Right hindlimb (tissue), 1 donor: ENCODE measurements at regions not wholly inside any gene's neighbourhood (a gene's known extent, or its start where the extent isn't known, plus 50 kb on each side); places are given as distances from the start of the nearest gene placed in this dataset.
A peak's percentile ranks its signal among the peaks of the same experiment; 100 is the strongest.
"Not testable (repeated sequence)": the region's sequence is repeated elsewhere in the genome, so short reads cannot be mapped to it uniquely, and the experiment has no call there.

Source experiments
- DNase-seq: peaks from one replicate; pipeline ENCODE4 v3.0.0-alpha.2; 2018

DNA sequence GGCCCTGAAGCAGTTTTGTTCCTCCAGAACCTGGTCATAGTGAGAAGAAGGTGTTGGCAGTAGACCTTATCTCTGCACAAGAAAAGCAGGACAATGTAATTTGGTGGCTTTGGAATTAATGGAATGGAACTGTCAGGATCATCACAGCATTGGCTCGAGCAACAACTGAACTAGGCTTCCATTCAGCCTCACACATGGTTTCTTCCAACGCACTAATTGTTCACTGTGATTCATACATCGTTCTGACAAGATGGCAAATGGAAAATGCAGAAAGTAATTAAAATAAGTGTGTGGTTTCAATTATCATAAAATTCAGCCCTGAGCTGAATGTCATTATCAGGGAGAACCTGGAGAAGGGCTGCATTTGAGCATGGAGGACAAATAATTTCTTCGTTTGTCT is 80.6 kb downstream of the MFSD1 start:
- no peak for DNase-seq

DNA sequence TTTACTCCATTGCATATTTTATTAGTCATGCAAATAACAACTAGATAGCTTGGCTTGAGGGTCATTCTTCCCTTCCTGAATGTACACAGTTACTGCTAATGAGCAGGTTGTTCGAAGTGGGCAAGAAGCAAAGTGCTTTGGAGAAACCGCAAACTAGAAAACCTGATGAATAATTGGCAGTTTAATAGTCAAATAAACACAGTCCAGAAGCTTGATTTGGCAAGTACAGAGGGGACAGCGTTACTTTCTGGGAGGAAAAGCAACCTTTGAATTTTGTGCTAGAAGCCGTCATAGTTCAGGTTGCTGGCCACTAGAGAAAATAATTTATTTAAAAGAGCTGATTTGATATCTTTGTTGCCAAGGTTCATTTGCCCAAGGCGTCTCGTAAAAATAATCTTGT is 94.9 kb downstream of the MFSD1 start:
- no peak for DNase-seq

DNA sequence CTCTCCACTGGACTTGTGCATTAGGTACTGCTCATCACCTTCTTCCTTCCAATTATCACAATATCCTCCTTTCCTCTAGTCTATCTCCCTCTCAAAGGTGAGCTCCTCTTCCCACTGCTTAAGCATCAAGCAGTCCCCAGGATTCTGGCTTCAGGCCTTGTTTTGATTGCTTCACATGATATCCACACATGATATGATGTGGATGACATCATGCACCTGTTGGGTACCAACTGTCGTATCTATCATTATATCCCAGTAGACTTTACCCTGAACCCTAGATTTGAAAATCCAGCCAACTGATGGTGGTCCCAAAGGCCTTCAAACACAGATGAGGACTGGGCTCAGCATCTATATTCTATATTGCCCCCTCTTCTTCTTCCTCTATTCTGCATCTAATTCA is 104.9 kb downstream of the MFSD1 start:
- DNase-seq = no peak

DNA sequence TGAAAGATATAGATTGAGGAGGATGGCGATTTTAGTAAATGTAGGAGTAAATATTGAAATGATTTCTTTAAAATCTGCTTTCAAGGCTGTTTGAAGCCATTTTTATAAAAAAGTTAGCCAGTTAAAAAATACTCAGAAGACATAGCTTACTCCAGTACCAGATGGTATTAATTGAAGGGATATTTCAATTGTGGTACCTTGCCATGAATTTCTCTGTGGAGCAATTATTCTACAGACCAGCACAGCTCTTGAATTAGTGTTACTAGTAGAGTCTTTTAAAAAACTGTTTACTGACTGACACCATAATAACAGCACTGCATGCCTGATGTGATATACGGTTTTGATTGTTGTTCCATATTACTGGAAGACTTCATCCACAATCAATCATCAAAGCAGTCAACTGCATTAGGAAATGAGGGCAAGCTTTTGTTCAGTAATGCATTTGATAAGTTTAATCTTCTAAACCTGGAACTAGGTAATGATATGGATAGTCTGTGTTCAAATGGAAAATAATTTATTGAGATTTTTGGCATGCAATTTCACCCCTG is 106.4 kb downstream of the MFSD1 start:
- no peak for DNase-seq

DNA sequence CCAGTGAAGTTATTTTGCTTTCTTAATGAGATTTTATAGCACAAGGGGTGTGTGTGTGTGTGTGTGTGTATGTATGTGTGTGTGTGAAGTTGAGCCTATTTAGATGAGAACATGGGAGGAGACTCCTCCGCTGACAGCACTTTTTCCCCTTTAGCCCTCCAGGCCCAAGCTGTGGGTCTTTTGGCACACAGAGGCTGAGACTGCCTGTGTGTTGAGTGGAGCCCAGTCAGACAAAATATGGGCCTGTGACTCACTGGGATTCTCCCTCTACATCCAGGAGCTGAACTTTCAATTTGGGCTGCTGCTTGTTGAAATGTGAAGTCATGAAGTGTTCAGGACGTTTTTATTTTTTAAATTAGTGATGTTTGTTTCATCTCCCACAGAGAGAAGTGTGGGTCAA is 108.0 kb downstream of the MFSD1 start:
- peak; percentile 33 for DNase-seq

DNA sequence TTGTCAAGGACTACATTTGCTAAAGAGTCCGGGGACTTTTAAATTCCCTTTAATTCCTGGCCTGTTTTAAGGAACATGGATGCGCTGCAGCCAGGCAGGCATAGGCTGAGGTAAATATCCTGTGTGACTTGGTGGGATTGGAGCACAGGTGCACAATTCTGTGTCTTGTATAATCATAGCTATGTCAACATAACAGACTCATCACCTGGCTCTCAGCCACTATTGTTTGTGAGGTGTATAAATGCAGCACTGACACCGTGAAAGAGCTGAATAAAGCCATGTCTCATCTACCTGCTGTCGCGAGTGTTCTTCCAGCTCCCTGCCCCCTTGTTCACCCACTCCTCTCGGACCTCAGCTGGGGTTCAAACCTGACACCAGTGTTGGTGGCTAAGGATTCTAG is 109.7 kb downstream of the MFSD1 start:
- no peak for DNase-seq

DNA sequence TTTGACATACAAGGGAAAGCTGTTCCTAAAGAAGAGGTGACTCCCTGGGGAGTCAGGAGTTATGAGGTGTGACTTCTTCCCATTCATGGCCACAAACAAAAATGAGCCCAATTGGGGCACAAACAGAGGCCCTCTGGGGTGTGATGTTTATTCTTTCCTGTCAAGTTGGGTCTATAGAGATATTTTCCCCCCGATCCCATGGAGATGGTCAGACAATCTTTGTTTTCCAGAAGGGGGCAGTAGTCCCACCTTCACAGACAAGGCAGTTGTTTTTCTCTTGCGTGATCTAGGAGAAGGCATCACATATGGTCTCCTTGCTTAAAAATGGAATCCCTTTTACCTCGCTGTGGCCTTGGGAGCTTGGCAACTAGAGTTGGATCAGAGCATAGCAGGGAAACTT is 110.3 kb downstream of the MFSD1 start:
- no peak for DNase-seq

DNA sequence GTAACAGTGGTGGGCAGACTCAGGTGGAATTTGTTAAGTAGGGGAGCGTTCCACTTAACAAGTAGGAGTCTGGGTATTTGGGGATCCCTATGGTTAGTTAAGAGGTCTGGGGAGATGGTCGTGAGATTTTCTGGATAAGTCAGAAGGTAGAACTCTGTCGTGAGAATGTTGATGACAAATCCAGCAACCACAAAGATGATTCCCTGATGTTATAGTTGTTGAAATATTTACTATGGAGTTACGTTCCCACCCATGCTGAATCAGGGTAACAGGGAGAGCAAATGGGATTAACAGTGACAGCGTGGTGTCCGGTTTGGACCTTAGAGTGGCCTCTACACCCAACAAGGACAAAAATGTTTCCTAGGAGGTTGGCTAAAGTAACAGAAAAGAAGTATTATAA is 110.8 kb downstream of the MFSD1 start:
- DNase-seq = no peak

DNA sequence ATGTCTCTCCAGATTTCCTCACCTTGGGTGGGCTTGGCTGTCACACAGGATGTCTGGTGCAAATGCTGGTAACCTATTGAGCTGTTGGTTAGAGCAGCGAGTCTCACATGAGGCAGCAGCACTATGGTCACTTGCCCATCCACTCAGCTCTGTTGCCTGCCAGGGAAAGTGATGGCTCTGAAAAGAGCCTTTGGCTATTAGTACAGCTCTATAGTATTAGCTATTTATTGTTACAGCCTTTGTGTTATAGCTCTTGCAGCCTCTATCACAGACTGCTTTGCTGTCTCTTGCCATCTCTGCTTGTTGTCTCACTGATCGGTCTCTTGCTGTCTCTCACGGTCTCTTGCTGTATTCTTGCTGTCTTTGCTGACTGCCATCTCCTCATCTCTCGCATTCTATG is 114.3 kb downstream of the MFSD1 start:
- no peak for DNase-seq

DNA sequence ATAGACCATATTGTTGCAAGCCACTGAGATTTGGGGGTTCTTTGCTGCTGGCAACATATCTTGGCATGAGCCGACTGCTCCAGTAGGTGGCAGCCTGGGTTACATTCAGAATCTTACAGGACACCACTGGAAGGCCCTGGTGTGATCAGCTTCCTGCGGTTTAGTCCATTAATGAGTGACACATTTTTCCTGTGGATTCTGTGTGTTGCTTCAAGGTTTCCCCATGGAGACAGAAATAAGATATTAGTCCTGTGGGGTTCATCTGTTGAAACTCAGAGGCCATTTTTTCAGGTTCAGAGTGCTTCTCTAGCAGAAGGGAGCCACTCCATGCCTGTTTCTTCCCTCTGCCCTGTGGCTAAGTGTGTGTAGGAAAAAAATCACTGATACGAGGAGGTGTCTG is 116.2 kb downstream of the MFSD1 start:
- peak; percentile 30 for DNase-seq

DNA sequence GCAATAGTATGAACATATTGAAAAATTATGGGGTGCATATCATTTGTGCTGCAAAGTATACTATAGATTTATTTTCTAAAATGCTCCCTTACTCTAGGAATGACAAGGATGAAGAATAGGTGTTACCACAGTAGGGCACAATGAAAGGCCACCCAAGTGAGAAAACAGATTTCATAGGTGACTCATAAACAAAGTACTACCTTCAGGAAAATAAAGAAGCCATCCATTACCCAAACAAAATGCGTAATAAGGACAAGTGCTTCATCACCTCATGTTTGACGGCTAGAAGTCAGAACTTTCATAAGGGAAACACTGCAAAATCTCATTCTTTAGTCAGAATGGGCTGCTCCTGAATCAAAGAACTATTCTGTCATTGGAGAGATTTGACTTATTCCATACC is 116.6 kb downstream of the MFSD1 start:
- DNase-seq = no peak

DNA sequence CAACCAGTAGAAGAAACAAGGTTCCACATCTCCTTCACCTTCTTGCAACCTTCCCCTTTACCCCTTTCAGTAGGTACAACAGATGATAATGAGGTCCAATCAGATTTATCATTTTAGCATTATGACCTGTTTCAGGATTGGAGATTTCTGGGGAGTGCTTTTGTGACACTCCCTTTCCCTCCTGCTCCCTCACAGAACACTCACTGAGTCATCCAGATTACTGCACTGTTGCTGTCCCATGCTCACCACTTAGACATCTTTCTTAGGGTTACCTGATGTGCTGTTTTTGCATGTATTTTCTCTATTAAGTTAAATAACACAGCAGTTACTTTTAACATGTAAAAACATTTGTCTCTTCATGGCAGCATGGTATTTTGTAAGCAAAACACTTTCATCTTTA is 118.5 kb downstream of the MFSD1 start:
- no peak for DNase-seq

DNA sequence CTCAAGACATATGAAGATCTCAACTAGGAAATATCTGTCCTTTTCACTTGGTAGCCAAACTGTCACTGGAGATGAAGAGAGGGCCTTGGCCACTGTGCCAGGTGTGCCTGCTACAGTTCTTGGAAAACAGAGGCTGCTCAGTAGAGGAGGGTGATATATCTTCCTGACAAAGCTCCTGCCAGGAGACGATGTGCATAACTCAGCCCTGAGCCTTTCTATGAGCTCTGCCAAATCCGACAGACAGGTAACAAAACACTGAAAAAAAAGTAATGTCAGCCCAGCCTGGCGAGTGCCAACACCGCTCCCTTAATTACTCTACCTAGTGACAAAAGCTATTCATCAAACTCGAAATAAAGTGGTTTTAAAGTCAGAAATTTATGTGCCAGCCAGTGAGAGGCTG is 123.2 kb downstream of the MFSD1 start:
- DNase-seq = no peak

DNA sequence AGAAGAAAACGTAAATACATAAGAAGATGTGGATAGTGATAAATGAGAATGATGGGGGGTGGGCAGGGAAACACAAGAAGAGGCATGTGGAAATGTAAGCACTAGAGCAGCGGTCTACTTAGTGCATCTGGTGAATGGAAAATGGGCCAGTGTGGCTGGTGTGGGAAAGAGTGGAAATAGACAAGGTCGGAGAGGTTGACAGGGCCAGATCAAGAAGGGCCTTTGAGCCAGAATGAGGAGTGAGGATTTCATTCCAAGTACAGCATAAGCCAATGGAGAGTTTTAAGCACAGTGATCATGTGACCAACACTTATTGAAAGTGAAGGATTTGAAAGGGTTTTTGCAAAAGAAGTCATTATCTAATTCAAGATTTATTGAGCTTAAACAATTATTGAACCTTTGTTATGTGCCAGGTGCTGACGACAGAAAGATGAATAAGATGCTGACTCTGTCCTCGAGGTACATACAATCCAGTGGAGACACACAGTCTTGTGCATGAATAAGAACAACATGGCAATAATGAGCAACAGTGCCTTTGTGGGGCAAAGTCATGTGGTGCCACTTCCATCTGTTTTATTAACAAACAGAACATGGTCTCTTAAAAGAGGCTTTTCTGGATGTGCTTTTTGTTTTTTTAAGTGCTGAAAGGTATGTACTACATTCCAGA is 124.1 kb downstream of the MFSD1 start:
- no peak for DNase-seq

DNA sequence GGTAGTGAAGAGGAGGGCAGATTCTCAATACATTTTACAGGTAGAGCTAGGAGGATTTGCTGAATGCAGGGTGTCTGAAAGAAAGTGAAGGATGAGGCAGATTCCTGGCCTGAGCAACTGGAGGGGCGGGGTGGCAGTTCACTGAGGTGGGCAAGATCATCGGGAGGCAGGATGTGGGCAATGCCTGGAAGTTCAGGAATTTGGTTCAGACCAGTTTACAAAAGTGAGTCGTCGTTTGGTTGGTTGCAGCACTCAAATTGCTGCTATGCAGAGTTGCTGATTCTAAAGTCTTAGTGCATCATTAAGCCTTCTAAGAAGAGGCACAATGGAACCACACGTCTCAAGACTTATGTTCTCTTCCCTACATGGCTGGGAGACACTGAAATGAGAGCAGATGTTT is 134.0 kb downstream of the MFSD1 start:
- no peak for DNase-seq

DNA sequence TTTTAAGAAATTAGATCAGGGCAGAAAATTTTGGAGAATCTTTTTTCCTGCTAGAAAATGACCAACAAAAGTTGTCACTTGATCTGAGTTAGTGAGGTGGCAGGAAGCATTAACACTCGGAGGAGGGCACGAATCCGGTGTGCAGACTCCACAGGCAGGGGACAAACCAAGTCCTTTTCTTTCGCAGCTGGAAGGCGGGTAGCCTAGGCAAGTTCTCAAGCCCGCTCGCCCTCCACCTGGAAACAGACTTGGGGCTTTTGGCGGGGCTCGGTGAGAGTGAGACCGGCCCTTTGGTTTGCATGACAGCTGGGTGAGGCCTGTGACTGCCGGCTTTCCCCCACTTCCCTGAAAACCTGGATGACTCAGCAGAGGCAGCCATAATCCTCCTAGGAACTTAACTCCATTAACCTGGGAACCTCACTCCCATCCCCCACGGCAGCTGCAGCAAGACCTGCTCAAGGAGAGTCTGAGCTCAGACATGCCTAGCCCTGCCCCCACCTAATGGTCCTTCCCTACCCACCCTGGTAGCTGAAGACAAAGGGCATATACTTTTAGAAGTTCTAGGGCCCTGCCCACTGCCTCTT is 134.8 kb downstream of the MFSD1 start:
- DNase-seq = no peak

DNA sequence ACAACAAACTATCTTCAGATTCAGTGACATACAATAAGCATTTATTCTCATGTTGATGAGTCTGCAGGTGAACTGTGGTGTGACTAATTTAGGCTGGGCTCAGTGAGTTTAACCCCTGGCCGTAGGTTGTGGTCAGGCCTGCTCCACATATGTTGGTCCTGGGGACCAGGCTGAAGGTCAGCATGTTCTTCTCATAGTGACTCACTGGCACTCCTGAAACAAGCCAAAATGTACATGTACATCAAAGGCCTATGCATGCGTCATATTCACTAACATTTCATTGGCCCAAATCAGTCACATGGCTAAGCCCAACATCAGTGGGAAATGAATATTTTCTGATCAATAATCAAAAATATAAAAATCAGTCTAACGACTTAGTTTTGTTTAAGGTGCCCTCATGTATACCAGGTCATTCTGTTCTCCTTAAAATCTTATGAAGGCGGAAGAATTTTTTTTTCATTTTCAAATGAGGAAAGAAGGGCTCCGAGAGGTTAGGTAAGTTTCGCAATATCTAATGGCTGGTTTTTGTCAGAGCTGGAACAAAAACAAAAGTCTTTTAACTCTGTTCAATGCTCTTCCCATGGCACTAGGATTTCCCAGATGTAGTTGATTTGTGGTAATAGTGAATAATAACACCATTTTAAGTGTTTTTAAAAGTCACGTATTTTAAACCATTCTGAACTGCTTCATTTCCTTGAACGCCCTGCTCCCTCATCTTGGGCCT is 148.5 kb downstream of the MFSD1 start:
- DNase-seq = no peak

DNA sequence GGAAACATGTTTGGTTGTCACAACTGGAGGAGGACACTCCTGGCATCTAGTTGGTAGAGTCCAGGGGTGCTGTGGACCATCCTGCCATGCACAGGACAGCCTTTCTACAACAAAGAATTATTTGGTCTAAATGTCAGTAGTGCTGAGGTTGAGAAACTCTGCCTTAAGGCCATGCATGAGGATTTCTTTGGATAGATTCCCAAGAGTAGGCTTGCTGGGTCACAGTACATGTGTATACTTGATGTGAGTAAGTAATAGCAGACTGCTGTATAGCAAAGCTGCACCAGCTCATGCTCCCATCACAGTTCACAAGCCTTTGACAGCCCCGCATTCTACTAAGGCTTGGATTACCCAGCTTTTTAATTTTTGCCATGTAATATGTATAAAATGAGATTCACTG is 151.3 kb downstream of the MFSD1 start:
- no peak for DNase-seq

DNA sequence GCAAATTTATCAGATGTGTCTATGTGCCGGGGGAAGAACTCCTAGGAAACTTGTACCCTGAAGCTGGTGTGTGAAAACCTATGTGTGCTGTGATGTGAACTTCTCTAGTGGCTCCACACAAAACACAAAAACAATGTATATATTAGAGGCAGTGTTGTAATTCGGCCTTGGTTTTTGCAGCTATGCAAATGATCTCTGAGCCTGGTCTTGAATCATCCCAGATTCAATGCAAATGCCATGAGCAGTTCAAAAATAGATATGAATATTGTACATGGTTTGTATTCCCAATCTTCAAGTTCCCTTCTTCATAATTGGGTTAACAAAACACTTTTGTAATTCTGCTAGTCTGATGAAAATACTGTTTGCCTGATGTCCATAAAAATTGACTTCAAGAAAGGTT is 152.6 kb downstream of the MFSD1 start:
- no peak for DNase-seq

DNA sequence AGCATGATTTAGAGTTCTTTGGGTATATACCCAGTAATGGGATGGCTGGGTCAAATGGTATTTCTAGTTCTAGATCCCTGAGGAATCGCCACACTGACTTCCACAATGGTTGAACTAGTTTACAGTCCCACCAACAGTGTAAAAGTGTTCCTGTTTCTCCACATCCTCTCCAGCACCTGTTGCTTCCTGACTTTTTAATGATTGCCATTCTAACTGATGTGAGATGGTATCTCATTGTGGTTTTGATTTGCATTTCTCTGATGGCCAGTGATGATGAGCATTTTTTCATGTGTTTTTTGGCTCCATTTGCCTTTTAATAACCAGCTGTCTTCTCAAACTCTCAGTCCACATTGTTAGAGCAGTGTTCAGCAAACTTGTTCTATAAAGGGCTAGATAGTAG is 155.9 kb downstream of the MFSD1 start:
- not testable (repeated sequence) for DNase-seq

DNA sequence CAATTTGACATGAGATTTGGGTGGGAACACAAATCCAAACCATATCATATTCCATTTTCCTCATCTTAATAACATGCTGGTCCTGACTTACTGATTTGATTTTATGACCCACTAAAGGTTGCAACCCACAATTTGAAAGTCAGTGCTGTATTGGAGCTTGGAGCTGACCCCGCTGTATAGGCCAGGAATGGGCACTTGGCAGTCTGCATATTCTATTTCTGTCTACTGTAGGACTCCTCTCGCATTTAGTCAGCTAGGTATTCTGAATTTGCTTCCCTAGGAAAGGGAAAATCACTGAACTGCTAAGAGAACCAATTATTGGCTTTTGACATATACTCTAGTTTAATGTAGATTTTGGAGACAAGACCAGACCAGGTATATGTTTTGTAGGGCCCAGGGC is 157.0 kb downstream of the MFSD1 start:
- no peak for DNase-seq

DNA sequence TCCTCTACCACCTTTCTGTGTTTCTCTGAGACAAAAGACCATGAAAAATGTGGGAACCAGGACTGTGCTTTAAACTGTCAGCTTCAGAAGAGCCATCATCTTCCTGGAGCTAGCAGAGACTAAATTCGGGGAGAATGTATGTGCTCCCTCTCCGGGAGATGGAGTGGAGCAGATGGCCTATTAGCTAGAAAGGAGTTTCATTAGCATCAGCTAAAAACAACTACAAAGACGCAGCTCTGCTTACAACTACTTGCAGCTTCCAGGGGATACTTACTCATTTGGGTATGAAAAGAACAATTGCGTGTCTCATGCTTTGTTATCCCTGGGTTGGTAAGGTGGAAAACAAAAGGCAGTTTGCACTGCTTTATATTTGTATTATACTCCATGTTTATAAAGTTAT is 159.6 kb downstream of the MFSD1 start:
- no peak for DNase-seq

DNA sequence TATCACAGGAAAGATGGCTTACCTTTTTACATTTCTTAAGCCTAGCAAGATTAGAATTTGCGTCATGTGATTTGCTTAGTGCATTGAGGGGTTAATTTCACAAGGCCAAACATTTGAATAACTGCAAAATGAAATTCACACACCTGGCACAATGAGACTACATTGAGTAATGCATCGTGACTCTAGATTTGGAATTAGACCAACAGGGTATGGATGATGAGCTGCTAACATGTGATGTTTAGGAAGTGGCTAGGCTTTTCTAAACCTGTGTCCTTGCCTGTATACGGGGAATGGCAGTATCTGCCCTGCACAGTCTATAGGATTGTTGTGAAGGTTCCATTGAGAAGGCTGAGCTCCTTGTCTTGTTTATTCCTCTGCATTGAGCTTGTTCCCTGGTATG is 160.1 kb downstream of the MFSD1 start:
- DNase-seq = no peak

DNA sequence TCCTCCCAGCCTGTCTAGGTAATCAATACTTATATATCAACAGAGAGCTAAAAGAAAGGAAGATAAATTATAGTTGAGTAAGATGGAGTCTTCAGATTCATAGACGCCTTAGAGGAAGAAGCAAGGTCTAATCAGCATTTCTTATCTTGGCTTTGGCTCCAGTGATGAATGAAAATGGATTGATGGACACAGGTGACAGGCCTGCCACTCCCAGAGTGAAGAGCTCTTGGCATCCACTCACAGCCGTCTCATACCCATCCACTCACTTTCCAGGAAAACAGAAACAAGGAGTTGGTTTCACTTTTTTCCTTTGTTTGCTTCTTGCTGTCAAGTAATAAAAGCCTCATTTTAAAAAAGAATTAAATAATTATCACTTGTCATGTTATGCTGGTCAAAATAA is 168.2 kb downstream of the MFSD1 start:
- DNase-seq = no peak
